ENCODE measurements at regions not wholly inside any gene's neighbourhood (a gene's known extent, or its start where the extent isn't known, plus 50 kb on each side); places are given as distances from the start of the nearest gene placed in this dataset.

- Histone ChIP-seq H3K27me3 (ENCODE audit: control insufficient read depth, insufficient read depth, low read length) (no peaks in the 10 kb centered on the region), H3K36me3 (ENCODE audit: control insufficient read depth, insufficient read depth, low read length) (no peaks in the 10 kb centered on the region), H3K4me1 (ENCODE audit: control insufficient read depth, extremely low read depth, insufficient read depth, low read length) (no peaks in the 10 kb centered on the region), H3K4me3 (replicated peaks in 1 of 4; ENCODE audit: control extremely low read depth in 1 of 4, insufficient read depth in 1 of 4, low read depth in 3 of 4, low read length in 4 of 4) (no peak overlapping the region), H3K4me2 (ENCODE audit: extremely low read depth, insufficient read depth, low read length) (no peak overlapping the region), H2AFZ (ENCODE audit: low read length) (no peak overlapping the region), H3K9ac (ENCODE audit: insufficient read depth, low read length) (no peak overlapping the region), H3K27ac (ENCODE audit: insufficient read depth, low read length) (no peak overlapping the region), H3K79me2 (ENCODE audit: control insufficient read depth, insufficient read depth, low read length) (no peaks in the 10 kb centered on the region), H3K9me3 (ENCODE audit: control insufficient read depth, insufficient read depth, low read depth, low read length) (no peaks in the 10 kb centered on the region), H4K20me1 (ENCODE audit: control insufficient read depth, extremely low read depth, insufficient read depth, low read length) (no peaks in the 10 kb centered on the region)
- DNase-seq (ENCODE audit: low read depth in 2 of 2), result no peak
- TF ChIP-seq CTCF (conservative IDR thresholded peaks at IDR 0.05 in 1 of 2, IDR thresholded peaks at IDR 0.05 in 1 of 2; ENCODE audit: low read depth in 1 of 2, low read length in 2 of 2), result no peak
- no peak for TF ChIP-seq EZH2 (IDR thresholded peaks at IDR 0.05; ENCODE audit: low read length, missing control alignments)
These were observed 762.4 kb downstream of the DSC3 start for GRCh38 chr18:30280186-30280585.

- Histone ChIP-seq H3K79me2 (ENCODE audit: control insufficient read depth, insufficient read depth, low read length) (no peaks in the 10 kb centered on the region), H4K20me1 (ENCODE audit: control insufficient read depth, extremely low read depth, insufficient read depth, low read length) (no peaks in the 10 kb centered on the region), H3K27me3 (ENCODE audit: control insufficient read depth, insufficient read depth, low read length) (no peaks in the 10 kb centered on the region), H3K9ac (ENCODE audit: insufficient read depth, low read length) (no peak overlapping the region), H3K36me3 (ENCODE audit: control insufficient read depth, insufficient read depth, low read length) (no peaks in the 10 kb centered on the region), H3K4me1 (ENCODE audit: control insufficient read depth, extremely low read depth, insufficient read depth, low read length) (no peaks in the 10 kb centered on the region), H3K4me2 (ENCODE audit: extremely low read depth, insufficient read depth, low read length) (no peak overlapping the region), H3K9me3 (ENCODE audit: control insufficient read depth, insufficient read depth, low read depth, low read length) (no peaks in the 10 kb centered on the region), H3K4me3 (replicated peaks in 1 of 4; ENCODE audit: control extremely low read depth in 1 of 4, insufficient read depth in 1 of 4, low read depth in 3 of 4, low read length in 4 of 4) (no peak overlapping the region), H2AFZ (ENCODE audit: low read length) (no peak overlapping the region), H3K27ac (ENCODE audit: insufficient read depth, low read length) (no peak overlapping the region)
- no peak for TF ChIP-seq CTCF (conservative IDR thresholded peaks at IDR 0.05 in 1 of 2, IDR thresholded peaks at IDR 0.05 in 1 of 2; ENCODE audit: low read depth in 1 of 2, low read length in 2 of 2)
- no peak for TF ChIP-seq EZH2 (IDR thresholded peaks at IDR 0.05; ENCODE audit: low read length, missing control alignments)
- DNase-seq (ENCODE audit: low read depth in 2 of 2), result no peak
These were observed 764.9 kb downstream of the DSC3 start for GRCh38 chr18:30277676-30278075.

- H3K27me3 ChIP-seq (ENCODE audit: control insufficient read depth, insufficient read depth, low read length), result no peaks in the 10 kb centered on the region
- no peak overlapping the region for H3K4me2 ChIP-seq (ENCODE audit: extremely low read depth, insufficient read depth, low read length)
- no peak overlapping the region for H3K27ac ChIP-seq (ENCODE audit: insufficient read depth, low read length)
- H4K20me1 ChIP-seq (ENCODE audit: control insufficient read depth, extremely low read depth, insufficient read depth, low read length), result no peaks in the 10 kb centered on the region
- no peak overlapping the region for H2AFZ ChIP-seq (ENCODE audit: low read length)
- no peak for DNase-seq (ENCODE audit: low read depth in 2 of 2)
- H3K9ac ChIP-seq (ENCODE audit: insufficient read depth, low read length), result no peak overlapping the region
- H3K4me3 ChIP-seq (replicated peaks in 1 of 4; ENCODE audit: control extremely low read depth in 1 of 4, insufficient read depth in 1 of 4, low read depth in 3 of 4, low read length in 4 of 4), result no peak overlapping the region
- no peaks in the 10 kb centered on the region for H3K4me1 ChIP-seq (ENCODE audit: control insufficient read depth, extremely low read depth, insufficient read depth, low read length)
- no peaks in the 10 kb centered on the region for H3K79me2 ChIP-seq (ENCODE audit: control insufficient read depth, insufficient read depth, low read length)
- H3K36me3 ChIP-seq (ENCODE audit: control insufficient read depth, insufficient read depth, low read length), result no peaks in the 10 kb centered on the region
- H3K9me3 ChIP-seq (ENCODE audit: control insufficient read depth, insufficient read depth, low read depth, low read length), result no peaks in the 10 kb centered on the region
- TF ChIP-seq EZH2 (IDR thresholded peaks at IDR 0.05; ENCODE audit: low read length, missing control alignments) (no peak), CTCF (conservative IDR thresholded peaks at IDR 0.05 in 1 of 2, IDR thresholded peaks at IDR 0.05 in 1 of 2; ENCODE audit: low read depth in 1 of 2, low read length in 2 of 2) (no peak)
These were observed 770.8 kb downstream of the DSC3 start for GRCh38 chr18:30271716-30272115.

All from fibroblast of lung (primary cell).